ENCODE measurements at regions not wholly inside any gene's neighbourhood (a gene's known extent, or its start where the extent isn't known, plus 50 kb on each side); places are given as distances from the start of the nearest gene placed in this dataset.

GRCh38 chr5:159427180-159428012 is 97.1 kb upstream of the IL12B start:
- WGBS, 2 donors (ENCODE audit: low coverage in 1 of 2): 72 to 80% methylated on average over 6 of the region's 7 CpGs
- Histone ChIP-seq H3K27ac (no peak overlapping the region), H3K27me3 (peaks cover 5% of the 10 kb centered on the region), H3K9me3 (no peaks in the 10 kb centered on the region), H3K4me3 (no peak overlapping the region), H3K36me3 (no peaks in the 10 kb centered on the region), H3K4me1 (no peaks in the 10 kb centered on the region)
- ATAC-seq: no peak
- TF ChIP-seq CTCF (IDR thresholded peaks at IDR 0.05): no peak
- no peak for TF ChIP-seq POLR2A (IDR thresholded peaks at IDR 0.05)
- no peak for TF ChIP-seq EP300 (IDR thresholded peaks at IDR 0.05)
- no peak for TF ChIP-seq POLR2AphosphoS5 (IDR thresholded peaks at IDR 0.05)

GRCh38 chr5:159430361-159431012 is 100.2 kb upstream of the IL12B start:
- no peak for ATAC-seq
- H3K36me3 ChIP-seq: no peaks in the 10 kb centered on the region
- TF ChIP-seq CTCF (IDR thresholded peaks at IDR 0.05) (no peak), POLR2AphosphoS5 (IDR thresholded peaks at IDR 0.05) (no peak), POLR2A (IDR thresholded peaks at IDR 0.05) (no peak), EP300 (IDR thresholded peaks at IDR 0.05) (no peak)
- WGBS, 2 donors (ENCODE audit: low coverage in 1 of 2): 88 to 93% methylated on average over 7 of the region's 7 CpGs
- no peaks in the 10 kb centered on the region for H3K4me1 ChIP-seq
- H3K4me3 ChIP-seq: no peak overlapping the region
- H3K9me3 ChIP-seq: no peaks in the 10 kb centered on the region
- H3K27ac ChIP-seq: no peak overlapping the region
- H3K27me3 ChIP-seq: peaks cover 5% of the 10 kb centered on the region

GRCh38 chr5:159435855-159436254 is 105.6 kb upstream of the IL12B start:
- H3K9me3 ChIP-seq: no peaks in the 10 kb centered on the region
- TF ChIP-seq POLR2A (IDR thresholded peaks at IDR 0.05) (no peak), CTCF (IDR thresholded peaks at IDR 0.05) (no peak), EP300 (IDR thresholded peaks at IDR 0.05) (no peak), POLR2AphosphoS5 (IDR thresholded peaks at IDR 0.05) (no peak)
- H3K27ac ChIP-seq: no peak overlapping the region
- WGBS, 2 donors (ENCODE audit: low coverage in 1 of 2): 46 to 80% methylated on average over 2 of the region's 2 CpGs
- H3K27me3 ChIP-seq: peaks cover 29% of the 10 kb centered on the region
- H3K36me3 ChIP-seq: no peaks in the 10 kb centered on the region
- no peak for ATAC-seq
- H3K4me1 ChIP-seq: no peaks in the 10 kb centered on the region
- H3K4me3 ChIP-seq: no peak overlapping the region

- Histone ChIP-seq H3K4me3 (no peak overlapping the region), H3K36me3 (no peaks in the 10 kb centered on the region), H3K4me1 (peaks cover 0 to 4% (median 0%) of the 10 kb centered on the region in 3 donors), H3K27ac (no peak overlapping the region), H3K9me3 (no peaks in the 10 kb centered on the region), H3K27me3 (peaks cover 24% of the 10 kb centered on the region)
- WGBS, 2 donors (ENCODE audit: low coverage in 1 of 2): 0% methylated on average over 1 of the region's 4 CpGs; no CpG with 5 or more reads in 1 of the 2 donors
- TF ChIP-seq CTCF (IDR thresholded peaks at IDR 0.05) (no peak), EP300 (IDR thresholded peaks at IDR 0.05) (no peak), POLR2A (IDR thresholded peaks at IDR 0.05) (no peak), POLR2AphosphoS5 (IDR thresholded peaks at IDR 0.05) (no peak)
- no peak for ATAC-seq
Observed at GRCh38 chr5:159438092-159438491, 107.8 kb upstream of the IL12B start.

Data from gastroesophageal sphincter (tissue), 4 donors.